ENCODE measurements at regions not wholly inside any gene's neighbourhood (a gene's known extent, or its start where the extent isn't known, plus 50 kb on each side); places are given as distances from the start of the nearest gene placed in this dataset.

GRCh38 chr4:100782356-100782755 lies 264.5 kb upstream of the EMCN start:
- TF ChIP-seq MAX (IDR thresholded peaks at IDR 0.05; ENCODE audit: low read depth, low read length) (no peak), CTCF (IDR thresholded peaks at IDR 0.05; ENCODE audit: low read depth, low read length) (no peak), POLR2A (IDR thresholded peaks at IDR 0.05; ENCODE audit: extremely low read depth, insufficient read length) (no peak), MYC (IDR thresholded peaks at IDR 0.05; ENCODE audit: low read depth, low read length) (no peak)
